ENCODE measurements at regions not wholly inside any gene's neighbourhood (a gene's known extent, or its start where the extent isn't known, plus 50 kb on each side); places are given as distances from the start of the nearest gene placed in this dataset.
"Not testable (repeated sequence)": the region's sequence is repeated elsewhere in the genome, so short reads cannot be mapped to it uniquely, and the experiment has no call there.

- no peak for DNase-seq
Observed at GRCh38 chr16:26809461-26809860, 257.3 kb upstream of the C16orf82 start.

- no peak for DNase-seq
Observed at GRCh38 chr16:26816266-26816665, 250.5 kb upstream of the C16orf82 start.

GRCh38 chr16:26816885-26817571, 249.7 kb upstream of the C16orf82 start:
- DNase-seq = no peak

- no peak for DNase-seq
Observed at GRCh38 chr16:26818393-26818792, 248.3 kb upstream of the C16orf82 start.

- no peak for DNase-seq
Observed at GRCh38 chr16:26824469-26824868, 242.3 kb upstream of the C16orf82 start.

- DNase-seq = no peak
Observed at GRCh38 chr16:26826500-26826899, 240.2 kb upstream of the C16orf82 start.

GRCh38 chr16:26827386-26827785, 239.3 kb upstream of the C16orf82 start:
- no peak for DNase-seq

GRCh38 chr16:26830428-26831127, 236.1 kb upstream of the C16orf82 start:
- no peak for DNase-seq

- DNase-seq = not testable (repeated sequence)
Observed at GRCh38 chr16:26836114-26836513, 230.6 kb upstream of the C16orf82 start.

- DNase-seq = no peak
Observed at GRCh38 chr16:26838931-26839330, 227.8 kb upstream of the C16orf82 start.

GRCh38 chr16:26840691-26841090, 226.0 kb upstream of the C16orf82 start:
- DNase-seq = no peak

- no peak for DNase-seq
Observed at GRCh38 chr16:26856271-26856670, 210.5 kb upstream of the C16orf82 start.

GRCh38 chr16:26856791-26857190, 209.9 kb upstream of the C16orf82 start:
- DNase-seq = no peak

- DNase-seq = no peak
Observed at GRCh38 chr16:26857371-26857770, 209.4 kb upstream of the C16orf82 start.

GRCh38 chr16:26860506-26860905, 206.2 kb upstream of the C16orf82 start:
- no peak for DNase-seq

- no peak for DNase-seq
Observed at GRCh38 chr16:26863931-26864330, 202.8 kb upstream of the C16orf82 start.

- DNase-seq = not testable (repeated sequence)
Observed at GRCh38 chr16:26874318-26874717, 192.4 kb upstream of the C16orf82 start.

- no peak for DNase-seq
Observed at GRCh38 chr16:26877421-26877820, 189.3 kb upstream of the C16orf82 start.

- no peak for DNase-seq
Observed at GRCh38 chr16:26885674-26886073, 181.1 kb upstream of the C16orf82 start.

- DNase-seq = no peak
Observed at GRCh38 chr16:26889740-26890139, 177.0 kb upstream of the C16orf82 start.

- no peak for DNase-seq
Observed at GRCh38 chr16:26898200-26898599, 168.5 kb upstream of the C16orf82 start.

- DNase-seq = no peak
Observed at GRCh38 chr16:26901196-26901861, 165.4 kb upstream of the C16orf82 start.

GRCh38 chr16:26901983-26902382, 164.7 kb upstream of the C16orf82 start:
- DNase-seq = no peak

- DNase-seq = no peak
Observed at GRCh38 chr16:26905336-26905735, 161.4 kb upstream of the C16orf82 start.

Measured in activated CD4-positive, alpha-beta T cell treated with anti-CD3 and anti-CD28 coated beads for 48 hours (primary cell).